ENCODE measurements at regions not wholly inside any gene's neighbourhood (a gene's known extent, or its start where the extent isn't known, plus 50 kb on each side); places are given as distances from the start of the nearest gene placed in this dataset.

DNA sequence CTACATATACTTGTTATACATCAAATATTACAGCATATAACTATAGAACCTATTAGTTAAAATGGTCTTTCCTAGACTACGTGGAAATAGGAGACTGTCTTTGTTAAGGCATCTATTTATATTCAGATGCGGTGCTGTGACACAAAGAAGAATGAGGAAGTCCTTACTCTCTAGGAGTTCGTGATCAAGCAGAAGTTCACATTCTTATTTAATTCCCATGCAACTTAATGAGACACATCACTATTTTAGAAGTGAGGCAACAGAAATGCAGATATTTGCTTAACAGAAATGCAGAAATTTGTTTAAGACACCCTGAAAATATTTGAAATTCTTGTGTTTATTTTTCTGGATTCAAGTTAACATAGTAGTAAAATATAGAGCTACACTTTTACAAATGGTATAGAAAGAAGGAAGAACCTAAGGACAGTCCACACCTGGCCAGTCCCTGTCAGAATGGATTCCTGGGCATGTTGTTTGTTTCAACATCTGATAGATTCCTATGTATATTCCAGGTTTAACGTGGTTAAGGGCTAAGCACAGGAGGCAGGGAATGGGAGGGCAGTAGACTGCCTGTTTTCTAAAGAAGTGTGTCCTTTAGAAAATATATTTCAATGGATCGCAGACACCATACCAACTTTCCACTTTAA lies 70.6 kb upstream of the NXPH1 start:
- Histone ChIP-seq H3K79me2 (replicated peaks; ENCODE audit: insufficient read depth, low read length) (no peaks in the 10 kb centered on the region), H3K27me3 (ENCODE audit: insufficient read depth, low read depth, low read length) (no peaks in the 10 kb centered on the region), H3K9me3 (ENCODE audit: low read length) (no peaks in the 10 kb centered on the region), H4K20me1 (ENCODE audit: insufficient read depth) (no peaks in the 10 kb centered on the region), H3F3A (ENCODE audit: insufficient read depth, low read length, poor library complexity, severe bottlenecking) (no peaks in the 10 kb centered on the region), H3K9ac (ENCODE audit: low read length) (no peak overlapping the region), H3K4me2 (ENCODE audit: low read length) (no peak overlapping the region), H3K36me3 (ENCODE audit: insufficient read depth, low read length) (no peaks in the 10 kb centered on the region), H3K9me2 (ENCODE audit: insufficient read depth, low read length) (no peaks in the 10 kb centered on the region), H3K4me3 (ENCODE audit: low read length) (no peak overlapping the region), H2AFZ (ENCODE audit: low read depth, low read length) (no peak overlapping the region), H3K27ac (ENCODE audit: low read length) (no peak overlapping the region)
- no peak for TF ChIP-seq MXI1 (conservative IDR thresholded peaks at IDR 0.05; ENCODE audit: poor library complexity, severe bottlenecking)
- TF ChIP-seq TAF1 (IDR thresholded peaks at IDR 0.05; ENCODE audit: low read depth), result no peak
- TF ChIP-seq, protein P1, sequence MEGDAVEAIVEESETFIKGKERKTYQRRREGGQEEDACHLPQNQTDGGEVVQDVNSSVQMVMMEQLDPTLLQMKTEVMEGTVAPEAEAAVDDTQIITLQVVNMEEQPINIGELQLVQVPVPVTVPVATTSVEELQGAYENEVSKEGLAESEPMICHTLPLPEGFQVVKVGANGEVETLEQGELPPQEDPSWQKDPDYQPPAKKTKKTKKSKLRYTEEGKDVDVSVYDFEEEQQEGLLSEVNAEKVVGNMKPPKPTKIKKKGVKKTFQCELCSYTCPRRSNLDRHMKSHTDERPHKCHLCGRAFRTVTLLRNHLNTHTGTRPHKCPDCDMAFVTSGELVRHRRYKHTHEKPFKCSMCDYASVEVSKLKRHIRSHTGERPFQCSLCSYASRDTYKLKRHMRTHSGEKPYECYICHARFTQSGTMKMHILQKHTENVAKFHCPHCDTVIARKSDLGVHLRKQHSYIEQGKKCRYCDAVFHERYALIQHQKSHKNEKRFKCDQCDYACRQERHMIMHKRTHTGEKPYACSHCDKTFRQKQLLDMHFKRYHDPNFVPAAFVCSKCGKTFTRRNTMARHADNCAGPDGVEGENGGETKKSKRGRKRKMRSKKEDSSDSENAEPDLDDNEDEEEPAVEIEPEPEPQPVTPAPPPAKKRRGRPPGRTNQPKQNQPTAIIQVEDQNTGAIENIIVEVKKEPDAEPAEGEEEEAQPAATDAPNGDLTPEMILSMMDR (IDR thresholded peaks at IDR 0.05; ENCODE audit: poor library complexity, severe bottlenecking), result no peak
- TF ChIP-seq, protein P2, sequence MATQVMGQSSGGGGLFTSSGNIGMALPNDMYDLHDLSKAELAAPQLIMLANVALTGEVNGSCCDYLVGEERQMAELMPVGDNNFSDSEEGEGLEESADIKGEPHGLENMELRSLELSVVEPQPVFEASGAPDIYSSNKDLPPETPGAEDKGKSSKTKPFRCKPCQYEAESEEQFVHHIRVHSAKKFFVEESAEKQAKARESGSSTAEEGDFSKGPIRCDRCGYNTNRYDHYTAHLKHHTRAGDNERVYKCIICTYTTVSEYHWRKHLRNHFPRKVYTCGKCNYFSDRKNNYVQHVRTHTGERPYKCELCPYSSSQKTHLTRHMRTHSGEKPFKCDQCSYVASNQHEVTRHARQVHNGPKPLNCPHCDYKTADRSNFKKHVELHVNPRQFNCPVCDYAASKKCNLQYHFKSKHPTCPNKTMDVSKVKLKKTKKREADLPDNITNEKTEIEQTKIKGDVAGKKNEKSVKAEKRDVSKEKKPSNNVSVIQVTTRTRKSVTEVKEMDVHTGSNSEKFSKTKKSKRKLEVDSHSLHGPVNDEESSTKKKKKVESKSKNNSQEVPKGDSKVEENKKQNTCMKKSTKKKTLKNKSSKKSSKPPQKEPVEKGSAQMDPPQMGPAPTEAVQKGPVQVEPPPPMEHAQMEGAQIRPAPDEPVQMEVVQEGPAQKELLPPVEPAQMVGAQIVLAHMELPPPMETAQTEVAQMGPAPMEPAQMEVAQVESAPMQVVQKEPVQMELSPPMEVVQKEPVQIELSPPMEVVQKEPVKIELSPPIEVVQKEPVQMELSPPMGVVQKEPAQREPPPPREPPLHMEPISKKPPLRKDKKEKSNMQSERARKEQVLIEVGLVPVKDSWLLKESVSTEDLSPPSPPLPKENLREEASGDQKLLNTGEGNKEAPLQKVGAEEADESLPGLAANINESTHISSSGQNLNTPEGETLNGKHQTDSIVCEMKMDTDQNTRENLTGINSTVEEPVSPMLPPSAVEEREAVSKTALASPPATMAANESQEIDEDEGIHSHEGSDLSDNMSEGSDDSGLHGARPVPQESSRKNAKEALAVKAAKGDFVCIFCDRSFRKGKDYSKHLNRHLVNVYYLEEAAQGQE (IDR thresholded peaks at IDR 0.05; ENCODE audit: borderline replicate concordance), result no peak

DNA sequence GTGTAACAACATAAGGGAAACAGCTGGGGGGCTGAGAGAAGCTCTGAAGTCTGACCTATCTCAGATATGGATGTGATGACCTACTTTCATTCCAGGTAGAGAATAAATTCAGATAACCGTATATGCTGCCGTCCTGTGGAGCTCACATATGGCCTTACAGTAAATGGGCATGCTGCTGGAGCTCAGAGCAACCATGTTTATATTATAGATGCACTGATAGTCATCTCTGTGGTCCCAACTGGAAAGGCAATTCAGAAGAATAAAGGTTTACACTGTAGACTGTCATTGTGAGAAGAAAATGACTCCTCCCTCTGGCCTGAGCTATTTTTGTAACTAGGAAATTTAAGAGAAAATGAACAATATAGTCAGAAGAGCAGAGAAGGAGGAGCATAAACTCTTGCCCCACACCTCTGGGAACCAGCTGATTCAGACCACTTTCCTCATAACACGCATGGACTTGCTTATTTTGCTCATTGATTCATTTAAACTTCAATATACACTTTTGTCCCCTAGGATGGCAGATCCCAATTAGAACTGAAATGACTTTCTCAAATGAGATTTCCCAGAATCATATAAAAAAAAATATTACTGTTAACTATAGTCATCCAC lies 69.9 kb upstream of the NXPH1 start:
- no peaks in the 10 kb centered on the region for H3K9me3 ChIP-seq (ENCODE audit: low read length)
- no peaks in the 10 kb centered on the region for H3K9me2 ChIP-seq (ENCODE audit: insufficient read depth, low read length)
- no peaks in the 10 kb centered on the region for H3K36me3 ChIP-seq (ENCODE audit: insufficient read depth, low read length)
- H3K79me2 ChIP-seq (replicated peaks; ENCODE audit: insufficient read depth, low read length), result no peaks in the 10 kb centered on the region
- no peaks in the 10 kb centered on the region for H4K20me1 ChIP-seq (ENCODE audit: insufficient read depth)
- H3K27ac ChIP-seq (ENCODE audit: low read length), result no peak overlapping the region
- no peak overlapping the region for H3K4me3 ChIP-seq (ENCODE audit: low read length)
- no peaks in the 10 kb centered on the region for H3K27me3 ChIP-seq (ENCODE audit: insufficient read depth, low read depth, low read length)
- H3F3A ChIP-seq (ENCODE audit: insufficient read depth, low read length, poor library complexity, severe bottlenecking), result no peaks in the 10 kb centered on the region
- no peak overlapping the region for H2AFZ ChIP-seq (ENCODE audit: low read depth, low read length)
- TF ChIP-seq, protein P1 (IDR thresholded peaks at IDR 0.05; ENCODE audit: poor library complexity, severe bottlenecking), result no peak
- TF ChIP-seq EP300 (conservative IDR thresholded peaks at IDR 0.05; ENCODE audit: poor library complexity, severe bottlenecking) (no peak), MXI1 (conservative IDR thresholded peaks at IDR 0.05; ENCODE audit: poor library complexity, severe bottlenecking) (no peak), EZH2 (IDR thresholded peaks at IDR 0.05; ENCODE audit: borderline replicate concordance, insufficient read depth, low read length, poor library complexity, severe bottlenecking) (no peak)
- TF ChIP-seq, protein P2 (IDR thresholded peaks at IDR 0.05; ENCODE audit: borderline replicate concordance), result no peak
- no peak overlapping the region for H3K9ac ChIP-seq (ENCODE audit: low read length)
- H3K4me2 ChIP-seq (ENCODE audit: low read length), result no peak overlapping the region
